ENCODE measurements at regions not wholly inside any gene's neighbourhood (a gene's known extent, or its start where the extent isn't known, plus 50 kb on each side); places are given as distances from the start of the nearest gene placed in this dataset.
"Not testable (repeated sequence)": the region's sequence is repeated elsewhere in the genome, so short reads cannot be mapped to it uniquely, and the experiment has no call there.

GRCh38 chr12:46087916-46088439 is 97.6 kb upstream of the SCAF11 start:
- DNase-seq (ENCODE audit: low read depth in 2 of 2), result no peak

- no peak for DNase-seq (ENCODE audit: low read depth in 2 of 2)
These were observed 94.6 kb upstream of the SCAF11 start for GRCh38 chr12:46084666-46085631.

- DNase-seq (ENCODE audit: low read depth in 2 of 2), result no peak
These were observed 92.3 kb upstream of the SCAF11 start for GRCh38 chr12:46082490-46083200.

GRCh38 chr12:46073321-46073720 is 82.9 kb upstream of the SCAF11 start:
- no peak for DNase-seq (ENCODE audit: low read depth in 2 of 2)

GRCh38 chr12:46071769-46072624 is 81.6 kb upstream of the SCAF11 start:
- DNase-seq (ENCODE audit: low read depth in 2 of 2), result peak; percentile 30 to 60

GRCh38 chr12:46071335-46071734 is 81.0 kb upstream of the SCAF11 start:
- DNase-seq (ENCODE audit: low read depth in 2 of 2), result no peak

GRCh38 chr12:46067094-46067493 is 76.7 kb upstream of the SCAF11 start:
- no peak for DNase-seq (ENCODE audit: low read depth in 2 of 2)

GRCh38 chr12:46065412-46066166 is 75.2 kb upstream of the SCAF11 start:
- DNase-seq (ENCODE audit: low read depth in 2 of 2), result no peak

GRCh38 chr12:46064548-46064947 is 74.2 kb upstream of the SCAF11 start:
- DNase-seq (ENCODE audit: low read depth in 2 of 2), result no peak

GRCh38 chr12:46058697-46059096 is 68.3 kb upstream of the SCAF11 start:
- not testable (repeated sequence) for DNase-seq (ENCODE audit: low read depth in 2 of 2)

- DNase-seq (ENCODE audit: low read depth in 2 of 2), result no peak
These were observed 60.4 kb upstream of the SCAF11 start for GRCh38 chr12:46050805-46051204.

GRCh38 chr12:46049665-46050064 is 59.3 kb upstream of the SCAF11 start:
- no peak for DNase-seq (ENCODE audit: low read depth in 2 of 2)

- no peak for DNase-seq (ENCODE audit: low read depth in 2 of 2)
These were observed 56.1 kb upstream of the SCAF11 start for GRCh38 chr12:46046436-46046835.

GRCh38 chr12:46043972-46044520 is 53.7 kb upstream of the SCAF11 start:
- DNase-seq (ENCODE audit: low read depth in 2 of 2), result no peak
